UCSD-AML1 (cell line): ENCODE measurements at regions not wholly inside any gene's neighbourhood (a gene's known extent, or its start where the extent isn't known, plus 50 kb on each side); places are given as distances from the start of the nearest gene placed in this dataset.

Experiments used
- DNase-seq: peaks from one replicate; lab custom pipeline; 2025; ENCODE audit not compliant: unreplicated experiment; lab: John Stamatoyannopoulos, UW

DNA sequence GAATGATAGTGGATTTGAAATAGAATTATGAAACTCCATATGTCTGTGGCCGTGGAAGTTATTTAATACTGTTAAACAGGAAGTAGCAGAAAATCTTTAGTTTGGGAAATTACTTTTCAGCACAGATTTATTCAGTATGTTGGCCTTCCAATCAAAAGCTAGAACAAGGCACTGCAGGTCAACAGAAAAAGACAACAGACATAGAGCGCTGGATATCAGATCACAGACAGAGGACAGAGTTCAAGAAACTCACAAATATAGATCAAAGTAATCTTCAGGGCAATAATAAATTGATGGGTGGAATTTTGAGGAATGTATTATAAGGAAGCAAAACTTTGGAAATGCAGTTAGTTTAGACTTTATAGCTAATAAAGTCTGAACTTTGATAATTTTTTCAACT lies 159.5 kb upstream of the TMCO5A start:
- DNase-seq: no peak

DNA sequence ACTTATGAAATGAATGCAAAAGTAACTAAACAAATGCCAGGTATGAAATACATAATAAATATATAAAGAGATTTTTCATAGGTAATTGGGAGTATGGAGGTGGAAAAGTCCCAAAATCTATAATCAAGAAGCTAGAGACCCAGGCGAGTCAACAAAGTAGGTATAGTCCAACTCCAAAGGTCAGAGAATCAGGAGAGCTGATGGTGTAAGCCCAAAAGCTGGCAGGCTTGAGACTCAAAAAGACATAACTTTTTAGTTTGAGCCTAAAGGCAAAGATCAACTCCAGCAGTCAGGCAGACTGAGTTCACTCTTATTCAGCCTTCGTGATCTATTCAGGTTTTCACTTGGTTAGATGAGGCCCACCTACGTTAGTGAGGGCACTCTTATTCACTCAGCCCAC lies 157.4 kb upstream of the TMCO5A start:
- no peak for DNase-seq

DNA sequence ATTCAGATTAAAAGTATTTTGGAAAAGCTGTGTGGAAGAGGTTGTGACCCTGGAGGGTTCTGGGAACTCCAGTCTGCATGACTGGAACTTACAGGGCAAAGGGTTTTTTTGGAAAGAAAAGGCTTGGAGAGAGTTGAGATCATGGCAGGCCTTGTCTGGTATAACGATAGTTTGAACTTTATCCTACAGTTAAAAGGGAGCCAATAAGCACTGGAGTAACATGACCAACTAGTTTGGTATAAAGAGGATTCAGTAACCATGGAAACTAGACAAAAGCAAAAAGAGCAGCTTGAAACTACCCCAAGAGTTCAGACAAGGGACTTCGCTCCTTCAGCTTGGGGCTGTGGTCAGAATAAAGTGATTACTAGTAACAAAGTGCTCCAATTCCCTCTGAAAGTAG lies 151.2 kb upstream of the TMCO5A start:
- no peak for DNase-seq

DNA sequence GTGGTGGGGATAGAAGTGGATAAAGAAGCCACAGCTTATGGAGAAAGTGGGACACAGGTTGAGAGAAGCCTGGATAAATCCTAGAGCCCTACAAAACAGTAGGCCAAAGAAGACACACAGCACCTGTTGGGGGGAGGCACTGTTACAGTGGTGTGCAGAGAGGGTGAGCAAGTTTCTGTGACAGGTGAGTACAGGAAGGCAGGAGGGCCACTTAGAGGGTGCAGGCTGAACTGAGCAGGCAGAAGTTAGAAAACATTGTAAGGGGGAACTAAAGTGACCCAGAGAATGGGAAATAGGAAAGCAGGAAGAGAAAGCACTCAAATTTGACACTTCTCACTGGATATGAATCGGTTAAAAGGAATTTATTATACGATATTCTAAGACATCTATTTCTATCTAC lies 146.1 kb upstream of the TMCO5A start:
- peak; percentile 51 for DNase-seq

DNA sequence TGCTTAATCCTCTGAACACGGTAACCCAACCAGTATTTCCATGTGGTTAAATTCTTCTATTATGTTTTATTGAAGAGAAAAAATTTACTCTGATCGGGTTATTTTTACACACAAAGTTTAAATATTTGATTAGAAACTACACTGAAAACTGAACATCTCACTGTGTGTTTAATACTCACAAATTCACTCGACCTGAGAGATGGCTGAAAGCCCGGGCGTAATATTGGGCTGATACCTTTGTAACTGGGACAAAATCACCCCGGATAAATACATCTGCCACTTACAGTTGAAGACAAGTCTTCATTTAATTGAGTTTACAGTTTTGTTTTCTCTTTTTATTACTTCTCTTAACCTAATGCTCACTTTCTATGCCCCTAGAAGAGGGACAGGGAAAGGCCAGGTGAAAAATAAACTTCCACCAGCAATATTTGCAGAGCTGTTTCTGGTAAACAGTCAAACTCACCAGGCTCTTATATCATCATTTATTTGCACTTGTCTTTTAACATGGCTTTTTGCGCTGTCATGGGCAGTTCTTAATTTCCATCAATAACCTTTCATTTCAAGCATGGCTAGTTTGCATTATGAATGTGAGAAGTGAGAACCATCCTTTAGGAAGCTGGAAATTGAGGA lies 145.6 kb upstream of the TMCO5A start:
- DNase-seq: no peak

DNA sequence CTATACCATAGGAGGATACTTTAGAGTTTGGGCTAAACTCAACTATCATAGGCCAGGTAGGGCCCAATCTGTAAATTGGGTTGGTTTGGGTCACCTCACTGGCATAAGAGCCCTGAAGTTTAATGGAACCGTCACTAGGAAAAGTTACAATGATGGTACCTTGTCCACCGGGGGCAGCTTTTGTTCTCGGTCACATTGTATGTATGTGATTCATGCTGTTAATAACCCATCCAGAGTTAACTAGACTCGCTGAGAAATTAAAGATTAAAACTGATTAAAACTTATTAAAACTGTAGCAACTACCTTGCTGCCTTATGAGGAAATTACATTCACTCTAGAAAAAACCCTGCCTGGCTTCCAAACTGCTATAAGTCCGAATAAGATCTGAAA lies 145.0 kb upstream of the TMCO5A start:
- DNase-seq: no peak

DNA sequence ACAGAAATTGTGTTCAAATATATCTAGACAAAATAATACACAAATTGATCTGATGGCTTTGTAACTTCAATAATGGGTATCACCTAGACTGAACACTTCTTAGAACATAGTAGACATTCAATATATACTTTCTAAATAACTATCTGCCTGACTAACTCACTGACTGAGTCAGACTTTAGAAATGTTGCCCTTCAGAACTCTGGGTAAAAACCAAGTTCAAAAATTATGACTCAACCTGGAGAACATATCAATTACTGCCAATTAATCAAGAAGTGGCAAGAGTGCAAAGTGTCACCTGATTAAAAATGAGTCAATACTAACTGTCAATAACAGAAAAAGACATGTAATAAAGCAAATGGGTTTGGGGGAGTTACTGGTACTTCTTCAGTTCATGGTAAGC lies 144.6 kb upstream of the TMCO5A start:
- DNase-seq: no peak

DNA sequence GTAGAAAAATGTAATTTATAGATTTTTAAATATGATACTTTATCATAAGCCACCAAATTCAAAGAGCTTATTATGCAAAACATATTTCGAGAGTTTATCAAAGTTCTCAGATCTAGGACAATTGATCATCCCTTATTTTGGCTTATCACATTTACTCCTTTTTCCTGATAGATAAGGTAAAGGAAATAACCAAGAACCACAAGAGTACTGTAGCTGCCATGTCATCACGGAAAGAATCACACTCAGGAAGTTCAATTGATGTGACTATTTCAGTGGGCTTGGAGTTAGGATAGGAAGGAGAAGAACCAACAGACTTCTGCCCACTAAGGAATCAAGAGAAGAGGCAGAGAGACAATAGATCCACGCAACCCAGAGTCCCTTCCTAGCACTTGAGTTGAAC lies 142.7 kb upstream of the TMCO5A start:
- peak; percentile 12 for DNase-seq

DNA sequence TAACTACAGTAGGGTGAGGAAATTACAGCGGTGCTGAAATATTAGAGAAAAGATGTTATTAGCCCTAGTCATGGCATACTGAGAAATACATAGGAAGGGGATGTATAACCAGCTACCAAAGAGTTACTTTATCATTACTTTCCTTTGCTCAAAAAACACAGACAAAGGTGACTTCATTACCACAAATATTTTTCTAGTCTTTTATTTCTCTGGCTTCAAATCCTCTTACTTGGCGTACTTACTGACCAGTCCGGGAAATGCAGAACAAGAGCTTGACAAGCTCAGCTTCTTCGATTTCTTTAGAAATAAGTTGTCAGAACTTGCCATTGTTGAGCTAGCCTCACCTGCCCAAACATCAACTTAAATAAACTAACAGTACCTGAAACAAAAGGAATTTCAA lies 142.1 kb upstream of the TMCO5A start:
- DNase-seq: no peak

DNA sequence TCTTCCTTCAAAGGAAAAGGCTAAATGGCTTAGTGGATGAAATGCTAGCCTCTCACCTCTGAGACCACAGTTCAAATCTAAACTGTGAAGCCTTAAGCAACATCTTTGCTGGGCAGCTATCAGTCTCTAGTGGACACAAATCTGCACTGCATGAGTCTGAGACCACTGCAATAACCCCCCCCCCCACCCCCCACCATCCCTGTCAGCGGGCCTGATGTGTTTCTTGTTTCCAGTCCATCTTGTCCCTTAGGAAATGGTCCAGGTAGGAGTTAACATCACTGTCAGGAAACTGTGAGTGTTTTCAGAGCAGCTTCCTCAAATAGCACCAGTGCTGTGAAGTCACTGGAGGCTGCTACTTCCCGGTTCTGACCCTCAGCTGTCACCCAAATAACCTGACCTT lies 140.6 kb upstream of the TMCO5A start:
- DNase-seq: peak; percentile 81

DNA sequence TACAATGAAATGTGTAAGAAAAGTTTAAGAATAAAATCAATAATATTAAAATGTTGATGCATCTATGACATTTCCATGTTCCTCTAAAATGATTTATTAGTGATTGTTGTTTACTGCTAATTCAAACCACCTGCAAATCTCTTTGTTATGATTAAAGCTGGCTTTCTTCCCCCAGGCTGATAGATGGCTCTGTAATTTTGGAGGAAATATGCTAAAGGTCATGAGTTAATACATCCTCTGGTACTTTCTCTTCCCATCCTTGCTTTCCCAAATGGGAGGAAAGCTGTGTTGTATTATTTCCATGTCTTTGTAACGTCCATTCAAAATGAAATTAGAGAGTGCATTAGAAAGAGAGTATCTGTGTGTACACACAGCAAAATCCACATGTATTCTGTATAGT lies 139.5 kb upstream of the TMCO5A start:
- no peak for DNase-seq

DNA sequence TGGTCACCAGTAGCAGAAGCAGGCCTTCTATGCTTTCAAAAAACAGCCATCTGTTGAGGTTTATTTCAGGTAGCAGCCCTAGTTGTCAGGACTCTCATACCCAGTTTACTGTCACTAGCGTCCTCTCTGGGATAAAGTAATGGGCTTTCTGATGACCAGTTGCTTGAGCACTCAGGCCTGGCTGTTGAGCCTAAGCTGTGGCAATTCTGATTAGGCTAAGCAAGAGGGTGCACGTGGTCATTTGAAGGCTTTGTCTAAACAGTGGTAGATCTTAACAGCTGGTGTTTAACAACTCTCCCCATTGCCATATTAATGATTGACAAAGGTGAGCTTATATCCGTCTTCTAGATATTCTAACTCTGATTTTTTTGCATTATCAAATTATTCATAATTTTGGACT lies 132.9 kb upstream of the TMCO5A start:
- DNase-seq: no peak

DNA sequence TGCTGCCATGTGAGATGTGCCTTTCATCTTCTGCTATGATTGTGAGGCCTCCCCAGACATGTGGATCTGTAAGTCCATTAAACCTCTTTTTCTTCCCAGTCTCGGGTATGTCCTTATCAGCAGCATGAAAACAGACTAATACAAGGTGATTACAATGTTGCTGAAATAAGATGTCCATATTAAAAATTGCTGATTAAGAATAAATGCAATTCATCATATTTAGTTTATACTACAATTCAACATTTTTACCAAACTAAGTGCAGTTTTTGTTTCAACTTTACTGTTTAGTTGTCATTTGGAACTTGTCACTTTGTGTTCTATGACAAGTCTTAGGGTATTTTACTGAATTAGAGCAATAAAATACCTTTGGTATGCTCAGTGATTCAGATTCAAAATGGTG lies 127.6 kb upstream of the TMCO5A start:
- no peak for DNase-seq

DNA sequence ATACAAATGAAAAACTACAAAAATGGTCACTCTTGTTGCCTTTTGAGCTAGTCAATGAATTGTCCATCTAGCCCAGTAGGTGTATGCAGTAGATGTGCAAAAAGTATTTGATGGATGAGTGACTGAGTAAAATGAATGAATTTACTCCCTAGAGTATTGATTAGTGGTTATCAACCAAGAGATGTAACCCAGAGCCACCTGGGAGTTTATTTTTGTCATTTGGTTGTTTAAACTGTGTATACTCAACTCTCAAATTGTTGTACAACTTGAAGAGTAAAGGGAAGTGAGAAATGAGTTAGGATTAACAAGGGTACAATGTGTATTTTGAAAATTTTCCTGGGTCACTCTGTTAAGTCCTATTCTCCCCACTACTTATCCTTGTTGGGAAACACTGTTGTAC lies 124.1 kb upstream of the TMCO5A start:
- DNase-seq: no peak

DNA sequence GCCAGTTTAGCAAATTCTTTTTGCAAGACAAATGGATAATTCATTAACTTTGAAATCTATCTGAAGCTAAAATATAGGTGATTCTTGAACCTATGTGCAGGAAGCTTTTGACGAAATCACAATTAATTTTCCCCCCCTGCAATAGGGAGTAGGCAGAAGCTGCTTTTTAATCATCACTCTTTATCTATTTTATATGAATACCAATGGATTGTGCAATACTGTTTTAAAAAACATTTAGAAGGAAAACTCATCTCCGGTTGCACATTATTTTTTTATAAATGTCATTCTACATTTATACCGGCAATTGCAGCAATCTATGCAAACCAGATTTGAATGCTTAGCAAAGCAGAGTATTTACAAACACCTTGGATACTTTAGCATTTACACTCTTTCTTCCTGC lies 121.1 kb upstream of the TMCO5A start:
- no peak for DNase-seq

DNA sequence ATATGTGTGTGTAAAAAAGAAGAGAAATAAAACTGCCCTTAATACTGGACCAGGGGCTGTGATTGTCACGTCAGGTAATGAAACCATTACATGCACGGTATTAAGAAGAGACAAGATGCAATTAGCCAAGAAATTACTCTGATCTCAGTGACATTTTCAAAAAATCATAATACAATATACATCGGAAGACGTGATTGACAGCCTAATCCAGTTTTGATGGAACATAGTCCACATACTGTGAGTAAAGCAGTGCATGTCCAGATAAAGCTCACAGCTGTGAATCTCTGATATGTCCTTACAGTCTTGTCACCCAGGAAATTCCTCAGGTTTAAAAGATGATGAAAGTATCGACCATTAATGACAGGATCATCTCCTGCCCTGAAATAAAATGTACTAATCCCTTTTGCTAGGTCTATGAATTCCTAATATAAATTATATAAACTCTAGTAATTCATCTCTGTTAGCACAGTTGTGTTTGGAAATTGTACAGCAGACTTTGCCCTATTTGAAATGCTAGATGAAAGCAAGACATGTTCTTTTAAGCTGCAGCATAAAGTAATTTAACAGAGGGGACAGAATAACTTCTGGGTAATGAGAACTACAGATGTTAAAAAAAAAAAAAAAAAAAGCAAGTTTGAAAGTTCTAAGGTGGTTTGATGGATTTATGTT lies 119.5 kb upstream of the TMCO5A start:
- no peak for DNase-seq

DNA sequence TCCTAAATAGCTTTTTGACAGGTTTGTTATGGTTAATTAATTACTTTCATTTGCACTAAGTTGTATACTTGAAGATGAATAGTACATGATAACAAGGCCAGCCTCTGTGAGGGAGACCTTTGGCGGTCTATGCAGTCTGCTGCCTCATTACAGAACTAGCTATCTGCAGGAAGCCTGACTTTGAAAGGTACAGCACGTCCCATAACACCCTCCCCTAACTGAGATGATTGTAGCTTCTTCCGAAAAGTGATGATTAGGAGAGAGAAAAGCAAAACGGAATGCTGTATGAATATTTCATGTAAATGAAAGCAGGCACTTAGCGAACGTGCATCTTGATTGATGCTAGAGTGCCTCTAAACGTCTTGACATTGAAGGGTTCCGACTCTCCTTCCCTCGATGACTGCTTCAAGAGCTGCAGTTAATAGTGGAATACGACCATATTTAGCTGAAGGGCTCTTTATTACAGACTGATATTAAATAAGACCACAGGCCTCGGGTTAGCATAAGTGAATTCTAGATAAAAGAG lies 116.2 kb upstream of the TMCO5A start:
- DNase-seq: no peak

DNA sequence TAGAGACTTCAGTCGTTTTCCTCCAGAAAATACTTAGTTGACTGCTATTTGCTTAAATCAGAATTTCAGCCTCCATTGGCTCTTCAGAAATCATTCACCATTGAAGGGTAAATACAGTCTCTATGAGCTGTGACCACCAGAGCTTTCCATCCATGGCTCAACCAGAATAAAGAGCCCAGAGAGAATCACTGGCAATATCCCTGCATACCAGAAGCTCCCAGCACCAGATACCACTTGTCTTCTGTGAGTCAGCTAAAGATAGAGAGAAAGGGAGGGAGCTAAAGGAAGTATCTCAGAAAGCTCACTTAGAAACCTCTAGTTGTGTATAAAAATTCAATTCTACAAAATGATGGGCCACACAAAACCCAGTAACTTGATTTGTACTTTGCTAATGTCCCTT lies 115.2 kb upstream of the TMCO5A start:
- DNase-seq: no peak

DNA sequence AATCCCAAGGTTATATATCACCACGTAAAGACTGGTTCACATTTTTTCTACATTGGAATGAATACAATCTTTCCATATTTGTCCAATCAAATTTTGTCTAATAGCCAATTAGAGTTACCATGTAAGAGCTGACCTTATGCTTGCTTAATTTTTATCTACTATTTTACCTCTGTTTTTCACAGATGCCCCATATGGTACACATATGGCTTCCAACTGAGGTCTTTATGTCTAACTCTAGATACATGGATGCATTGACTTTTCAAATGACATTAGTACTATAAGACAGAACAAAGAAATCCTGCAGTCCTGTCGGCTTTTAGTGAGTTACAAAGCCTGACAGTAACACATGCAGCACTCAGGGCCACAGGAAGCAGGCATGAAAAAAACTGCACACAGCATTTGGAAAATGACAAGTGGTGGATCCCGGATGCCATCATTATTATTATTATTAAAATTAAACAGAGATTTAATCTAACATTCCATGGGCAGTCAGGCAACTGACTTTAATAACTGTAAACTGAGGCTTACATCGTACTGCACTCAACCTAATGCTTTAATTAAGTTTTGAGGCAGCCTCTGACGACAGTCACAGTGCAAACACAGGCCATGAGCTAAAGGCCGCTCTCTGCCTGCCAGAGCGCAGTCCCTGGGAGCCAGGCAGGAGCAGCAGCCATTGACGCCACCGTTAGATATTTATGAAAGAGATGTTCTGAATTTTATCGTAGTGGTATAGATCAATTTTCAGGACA lies 113.9 kb upstream of the TMCO5A start:
- no peak for DNase-seq

DNA sequence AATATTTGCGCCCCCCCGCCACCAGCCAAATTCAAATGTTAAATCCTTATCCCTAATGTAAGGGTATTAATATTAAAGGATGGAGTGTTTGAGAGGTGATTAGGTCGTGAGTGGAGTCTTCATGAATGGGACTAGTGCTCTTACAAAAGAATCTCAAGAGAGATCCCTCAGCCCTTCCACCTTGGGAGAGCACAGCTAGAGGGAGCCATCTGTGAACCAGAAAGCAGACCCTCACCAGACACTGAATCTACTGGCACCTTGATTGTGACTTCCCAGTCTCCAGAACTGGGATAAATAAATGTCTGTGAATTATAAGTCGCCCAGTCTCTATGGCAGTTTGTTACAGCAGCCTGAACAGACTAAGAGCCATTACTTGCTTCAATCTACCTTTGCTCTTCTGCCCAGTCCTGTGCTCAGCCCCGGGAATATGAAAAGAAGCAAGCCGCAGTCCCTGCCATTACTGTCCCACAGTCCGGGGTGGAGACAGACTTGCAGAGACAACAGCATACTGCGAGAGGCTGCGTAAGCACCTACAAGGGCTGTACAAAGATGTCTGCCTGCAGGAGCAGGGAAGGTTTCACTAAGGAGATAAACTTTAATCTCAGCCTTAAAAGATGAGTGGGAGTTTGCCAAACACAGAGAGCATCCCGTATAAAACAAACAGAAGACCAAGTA lies 110.7 kb upstream of the TMCO5A start:
- no peak for DNase-seq

DNA sequence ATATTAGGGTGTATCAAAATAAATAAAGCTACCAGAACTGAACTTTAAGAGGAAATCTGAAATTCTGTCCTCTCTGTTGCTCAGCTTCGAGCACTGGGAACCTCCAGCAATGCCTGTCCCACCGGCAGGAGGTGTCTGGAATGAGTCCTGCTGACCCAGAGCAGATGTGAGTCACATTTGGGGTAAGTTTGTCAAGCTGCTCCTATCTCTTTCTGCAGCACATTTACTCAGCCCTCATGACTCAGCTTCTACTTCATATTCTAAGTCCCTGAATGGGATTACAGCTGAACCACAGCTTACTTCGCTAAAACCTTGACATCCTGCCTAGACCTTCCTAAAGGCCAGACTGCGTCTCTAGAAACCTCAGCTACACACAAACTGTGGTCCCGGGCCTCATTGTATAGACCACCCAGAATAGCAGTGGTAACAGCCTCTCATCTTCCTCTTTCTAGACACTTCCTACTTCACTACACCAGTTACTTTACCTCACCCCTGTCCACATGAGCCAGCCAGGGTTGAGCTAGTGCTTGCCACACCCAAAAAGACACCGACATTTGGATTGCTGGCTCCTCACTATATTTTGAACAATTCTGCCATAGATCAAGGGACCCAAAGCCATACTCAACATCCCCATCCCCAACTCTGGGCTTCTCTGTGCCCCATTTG lies 109.6 kb upstream of the TMCO5A start:
- DNase-seq: peak; percentile 48
